GM21447 (cell line): ENCODE measurements at regions not wholly inside any gene's neighbourhood (a gene's known extent, or its start where the extent isn't known, plus 50 kb on each side); places are given as distances from the start of the nearest gene placed in this dataset.

Experiments used
- ATAC-seq: cut with Tn5 transposase; IDR thresholded peaks from one replicate; pipeline ENCODE4 v1.9.1; 2021; ENCODE audit not compliant: unreplicated experiment

GRCh38 chr3:25130724-25131520 is 297.1 kb upstream of the RARB start:
- ATAC-seq: no peak

GRCh38 chr3:25133588-25133987 is 294.5 kb upstream of the RARB start:
- no peak for ATAC-seq

- ATAC-seq: no peak
Observed at GRCh38 chr3:25137606-25138005, 290.5 kb upstream of the RARB start.

GRCh38 chr3:25139267-25139666 is 288.8 kb upstream of the RARB start:
- ATAC-seq: no peak

GRCh38 chr3:25142609-25143355 is 285.3 kb upstream of the RARB start:
- ATAC-seq: no peak

- no peak for ATAC-seq
Observed at GRCh38 chr3:25143356-25144025, 284.6 kb upstream of the RARB start.

- ATAC-seq: no peak
Observed at GRCh38 chr3:25144430-25144829, 283.6 kb upstream of the RARB start.

GRCh38 chr3:25145176-25145575 is 282.9 kb upstream of the RARB start:
- no peak for ATAC-seq

GRCh38 chr3:25150199-25150598 is 277.9 kb upstream of the RARB start:
- ATAC-seq: no peak

- ATAC-seq: no peak
Observed at GRCh38 chr3:25151281-25151902, 276.7 kb upstream of the RARB start.

- no peak for ATAC-seq
Observed at GRCh38 chr3:25151903-25152295, 276.2 kb upstream of the RARB start.

GRCh38 chr3:25153136-25153535 is 274.9 kb upstream of the RARB start:
- ATAC-seq: no peak

GRCh38 chr3:25153561-25153960 is 274.5 kb upstream of the RARB start:
- ATAC-seq: no peak

- no peak for ATAC-seq
Observed at GRCh38 chr3:25155652-25156471, 272.2 kb upstream of the RARB start.

- ATAC-seq: no peak
Observed at GRCh38 chr3:25156626-25157025, 271.4 kb upstream of the RARB start.

- no peak for ATAC-seq
Observed at GRCh38 chr3:25165306-25165705, 262.8 kb upstream of the RARB start.

GRCh38 chr3:25166016-25166415 is 262.0 kb upstream of the RARB start:
- no peak for ATAC-seq

GRCh38 chr3:25169151-25169550 is 258.9 kb upstream of the RARB start:
- ATAC-seq: no peak

- ATAC-seq: no peak
Observed at GRCh38 chr3:25170021-25170420, 258.0 kb upstream of the RARB start.

GRCh38 chr3:25171118-25171807 is 256.8 kb upstream of the RARB start:
- ATAC-seq: no peak
